H1 (cell line): ENCODE measurements at regions not wholly inside any gene's neighbourhood (a gene's known extent, or its start where the extent isn't known, plus 50 kb on each side); places are given as distances from the start of the nearest gene placed in this dataset.

ENCODE experiments used
- HDAC2 ChIP-seq, 2 experiments: fragments of 300-600 bp in 1 of 2; sonication (generic) in 1 of 2; IDR thresholded peaks; 2 replicates each; pipeline ENCODE4 v1.6.1; 2011 to 2012; ENCODE audit warnings: low read depth in 2 of 2, low read length in 2 of 2, mild to moderate bottlenecking in 2 of 2, moderate library complexity in 2 of 2, borderline replicate concordance in 1 of 2, inconsistent platforms in 1 of 2
- HDAC6 ChIP-seq: IDR thresholded peaks from one replicate; pipeline ENCODE4 v1.7.1; 2012; ENCODE audit warnings: low read depth, mild to moderate bottlenecking, inconsistent platforms, low read length, moderate library complexity
- JUND ChIP-seq: IDR thresholded peaks from 2 replicates; pipeline ENCODE4 v1.6.1; 2011; ENCODE audit warnings: mild to moderate bottlenecking, improper control_type of control experiment, low read length
- POLR2A ChIP-seq, 2 experiments: IDR thresholded peaks; 1 replicate in 1 of 2; 2 replicates in 1 of 2; pipeline ENCODE4 v1.6.1; 2011; ENCODE audit warnings: low read depth in 2 of 2, low read length in 2 of 2, mild to moderate bottlenecking in 2 of 2; ENCODE audit errors: control extremely low read depth in 1 of 2
- POLR2AphosphoS5 ChIP-seq: IDR thresholded peaks from 2 replicates; pipeline ENCODE4 v1.6.1; 2011; ENCODE audit warnings: low read depth, low read length
- SIRT6 ChIP-seq: IDR thresholded peaks from one replicate; pipeline ENCODE4 v1.7.1; 2012; ENCODE audit warnings: low read length, inconsistent platforms
- TF ChIP-seq, protein P1 (sequence below): fragments of 300-600 bp; sonication (generic); IDR thresholded peaks from 2 replicates; pipeline ENCODE4 v1.7.1; 2012; ENCODE audit warnings: low read length, moderate library complexity, mild to moderate bottlenecking, inconsistent platforms; ENCODE audit not compliant: insufficient replicate concordance

DNA sequence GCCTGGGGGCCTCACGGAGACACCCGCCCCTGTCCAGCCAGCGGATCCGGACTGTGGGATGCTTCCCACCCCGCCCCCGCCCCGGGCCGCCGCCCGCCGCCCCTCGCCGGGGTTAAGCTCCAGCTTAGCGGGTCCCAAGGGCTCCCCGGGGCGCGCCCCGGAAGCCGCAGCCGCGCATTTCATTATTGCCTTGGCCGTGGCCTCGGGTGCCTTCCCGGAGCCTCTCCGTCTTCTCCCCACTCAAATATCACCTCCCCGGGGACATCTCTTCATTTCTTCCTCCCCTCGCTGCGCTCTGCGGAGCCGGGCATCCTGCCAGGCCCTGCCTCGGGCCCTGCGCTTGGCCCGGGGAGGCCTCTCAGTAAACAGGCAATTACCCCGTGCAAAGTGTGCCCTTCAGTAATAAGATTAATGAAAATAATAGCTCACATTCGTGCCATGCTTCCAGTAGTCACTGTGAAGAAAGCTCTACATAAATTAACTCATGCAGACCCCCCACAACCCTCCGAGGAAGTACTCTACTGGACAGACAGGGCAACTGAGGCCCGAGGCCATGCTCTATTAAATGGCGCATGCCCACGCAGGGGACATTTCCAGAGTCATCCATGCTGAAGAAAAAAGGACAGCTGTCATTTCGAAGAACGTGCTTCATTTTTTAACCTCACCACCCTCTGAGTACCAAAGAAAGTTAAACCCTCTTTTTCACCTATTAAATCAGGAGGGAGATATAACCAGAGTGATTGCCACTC, 49.9 kb upstream of the LAPTM5 start (continued):
- TF ChIP-seq, protein P1, sequence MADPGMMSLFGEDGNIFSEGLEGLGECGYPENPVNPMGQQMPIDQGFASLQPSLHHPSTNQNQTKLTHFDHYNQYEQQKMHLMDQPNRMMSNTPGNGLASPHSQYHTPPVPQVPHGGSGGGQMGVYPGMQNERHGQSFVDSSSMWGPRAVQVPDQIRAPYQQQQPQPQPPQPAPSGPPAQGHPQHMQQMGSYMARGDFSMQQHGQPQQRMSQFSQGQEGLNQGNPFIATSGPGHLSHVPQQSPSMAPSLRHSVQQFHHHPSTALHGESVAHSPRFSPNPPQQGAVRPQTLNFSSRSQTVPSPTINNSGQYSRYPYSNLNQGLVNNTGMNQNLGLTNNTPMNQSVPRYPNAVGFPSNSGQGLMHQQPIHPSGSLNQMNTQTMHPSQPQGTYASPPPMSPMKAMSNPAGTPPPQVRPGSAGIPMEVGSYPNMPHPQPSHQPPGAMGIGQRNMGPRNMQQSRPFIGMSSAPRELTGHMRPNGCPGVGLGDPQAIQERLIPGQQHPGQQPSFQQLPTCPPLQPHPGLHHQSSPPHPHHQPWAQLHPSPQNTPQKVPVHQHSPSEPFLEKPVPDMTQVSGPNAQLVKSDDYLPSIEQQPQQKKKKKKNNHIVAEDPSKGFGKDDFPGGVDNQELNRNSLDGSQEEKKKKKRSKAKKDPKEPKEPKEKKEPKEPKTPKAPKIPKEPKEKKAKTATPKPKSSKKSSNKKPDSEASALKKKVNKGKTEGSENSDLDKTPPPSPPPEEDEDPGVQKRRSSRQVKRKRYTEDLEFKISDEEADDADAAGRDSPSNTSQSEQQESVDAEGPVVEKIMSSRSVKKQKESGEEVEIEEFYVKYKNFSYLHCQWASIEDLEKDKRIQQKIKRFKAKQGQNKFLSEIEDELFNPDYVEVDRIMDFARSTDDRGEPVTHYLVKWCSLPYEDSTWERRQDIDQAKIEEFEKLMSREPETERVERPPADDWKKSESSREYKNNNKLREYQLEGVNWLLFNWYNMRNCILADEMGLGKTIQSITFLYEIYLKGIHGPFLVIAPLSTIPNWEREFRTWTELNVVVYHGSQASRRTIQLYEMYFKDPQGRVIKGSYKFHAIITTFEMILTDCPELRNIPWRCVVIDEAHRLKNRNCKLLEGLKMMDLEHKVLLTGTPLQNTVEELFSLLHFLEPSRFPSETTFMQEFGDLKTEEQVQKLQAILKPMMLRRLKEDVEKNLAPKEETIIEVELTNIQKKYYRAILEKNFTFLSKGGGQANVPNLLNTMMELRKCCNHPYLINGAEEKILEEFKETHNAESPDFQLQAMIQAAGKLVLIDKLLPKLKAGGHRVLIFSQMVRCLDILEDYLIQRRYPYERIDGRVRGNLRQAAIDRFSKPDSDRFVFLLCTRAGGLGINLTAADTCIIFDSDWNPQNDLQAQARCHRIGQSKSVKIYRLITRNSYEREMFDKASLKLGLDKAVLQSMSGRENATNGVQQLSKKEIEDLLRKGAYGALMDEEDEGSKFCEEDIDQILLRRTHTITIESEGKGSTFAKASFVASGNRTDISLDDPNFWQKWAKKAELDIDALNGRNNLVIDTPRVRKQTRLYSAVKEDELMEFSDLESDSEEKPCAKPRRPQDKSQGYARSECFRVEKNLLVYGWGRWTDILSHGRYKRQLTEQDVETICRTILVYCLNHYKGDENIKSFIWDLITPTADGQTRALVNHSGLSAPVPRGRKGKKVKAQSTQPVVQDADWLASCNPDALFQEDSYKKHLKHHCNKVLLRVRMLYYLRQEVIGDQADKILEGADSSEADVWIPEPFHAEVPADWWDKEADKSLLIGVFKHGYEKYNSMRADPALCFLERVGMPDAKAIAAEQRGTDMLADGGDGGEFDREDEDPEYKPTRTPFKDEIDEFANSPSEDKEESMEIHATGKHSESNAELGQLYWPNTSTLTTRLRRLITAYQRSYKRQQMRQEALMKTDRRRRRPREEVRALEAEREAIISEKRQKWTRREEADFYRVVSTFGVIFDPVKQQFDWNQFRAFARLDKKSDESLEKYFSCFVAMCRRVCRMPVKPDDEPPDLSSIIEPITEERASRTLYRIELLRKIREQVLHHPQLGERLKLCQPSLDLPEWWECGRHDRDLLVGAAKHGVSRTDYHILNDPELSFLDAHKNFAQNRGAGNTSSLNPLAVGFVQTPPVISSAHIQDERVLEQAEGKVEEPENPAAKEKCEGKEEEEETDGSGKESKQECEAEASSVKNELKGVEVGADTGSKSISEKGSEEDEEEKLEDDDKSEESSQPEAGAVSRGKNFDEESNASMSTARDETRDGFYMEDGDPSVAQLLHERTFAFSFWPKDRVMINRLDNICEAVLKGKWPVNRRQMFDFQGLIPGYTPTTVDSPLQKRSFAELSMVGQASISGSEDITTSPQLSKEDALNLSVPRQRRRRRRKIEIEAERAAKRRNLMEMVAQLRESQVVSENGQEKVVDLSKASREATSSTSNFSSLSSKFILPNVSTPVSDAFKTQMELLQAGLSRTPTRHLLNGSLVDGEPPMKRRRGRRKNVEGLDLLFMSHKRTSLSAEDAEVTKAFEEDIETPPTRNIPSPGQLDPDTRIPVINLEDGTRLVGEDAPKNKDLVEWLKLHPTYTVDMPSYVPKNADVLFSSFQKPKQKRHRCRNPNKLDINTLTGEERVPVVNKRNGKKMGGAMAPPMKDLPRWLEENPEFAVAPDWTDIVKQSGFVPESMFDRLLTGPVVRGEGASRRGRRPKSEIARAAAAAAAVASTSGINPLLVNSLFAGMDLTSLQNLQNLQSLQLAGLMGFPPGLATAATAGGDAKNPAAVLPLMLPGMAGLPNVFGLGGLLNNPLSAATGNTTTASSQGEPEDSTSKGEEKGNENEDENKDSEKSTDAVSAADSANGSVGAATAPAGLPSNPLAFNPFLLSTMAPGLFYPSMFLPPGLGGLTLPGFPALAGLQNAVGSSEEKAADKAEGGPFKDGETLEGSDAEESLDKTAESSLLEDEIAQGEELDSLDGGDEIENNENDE: no peak
- TF ChIP-seq HDAC2 (IDR thresholded peaks at IDR 0.05; ENCODE audit: borderline replicate concordance in 1 of 2, low read depth in 2 of 2, low read length in 2 of 2) (no peak), SIRT6 (no peak), POLR2A (IDR thresholded peaks at IDR 0.05; ENCODE audit: control extremely low read depth in 1 of 2, low read depth in 2 of 2, low read length in 2 of 2) (no peak), POLR2AphosphoS5 (no peak), HDAC6 (no peak), JUND (no peak)
